Breast epithelium (tissue), 3 donors: ENCODE measurements at regions not wholly inside any gene's neighbourhood (a gene's known extent, or its start where the extent isn't known, plus 50 kb on each side); places are given as distances from the start of the nearest gene placed in this dataset.

Experiments
- CTCF ChIP-seq, 3 donors: fragments of 450-650 bp; IDR thresholded peaks; one replicate each; pipeline ENCODE4 v1.5.1; 2016 to 2017; ENCODE audit warnings: antibody characterized with exemption in 3 of 3, mild to moderate bottlenecking in 3 of 3, moderate library complexity in 3 of 3
- POLR2A ChIP-seq: fragments of 450-650 bp; IDR thresholded peaks from one replicate; pipeline ENCODE4 v1.6.1; 2016; ENCODE audit warnings: antibody characterized with exemption, mild to moderate bottlenecking, moderate library complexity
- POLR2AphosphoS5 ChIP-seq, 3 donors: sonication (generic); formaldehyde crosslinking; IDR thresholded peaks; one replicate each; pipeline ENCODE4 v1.6.1; 2017; ENCODE audit warnings: antibody characterized with exemption in 3 of 3

DNA sequence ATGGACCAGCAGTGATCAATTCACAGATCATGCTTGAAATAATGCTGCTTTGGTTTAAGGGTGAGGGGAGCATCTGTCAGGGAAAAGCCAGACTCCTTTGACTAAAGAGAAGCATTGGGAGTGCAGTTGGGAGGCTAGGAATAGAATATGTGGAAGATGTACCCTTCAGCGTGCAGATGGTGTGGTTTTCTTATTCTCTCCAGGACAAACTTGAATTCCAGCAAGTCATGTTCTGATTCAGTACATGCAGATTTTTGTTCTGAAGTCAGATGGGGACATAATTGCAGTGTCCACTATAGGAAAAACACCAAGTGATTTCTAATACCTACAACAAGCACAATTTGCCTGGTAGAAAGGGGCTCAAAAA lies 99.0 kb upstream of the LIMCH1 start:
- TF ChIP-seq CTCF (IDR thresholded peaks at IDR 0.05) (no peak), POLR2A (no peak), POLR2AphosphoS5 (IDR thresholded peaks at IDR 0.05) (no peak)
